Activated T-cell treated with anti-CD3 and anti-CD28 coated beads, Interleukin-2, amount 50 U/mL, for 4 hours (primary cell): ENCODE measurements at regions not wholly inside any gene's neighbourhood (a gene's known extent, or its start where the extent isn't known, plus 50 kb on each side); places are given as distances from the start of the nearest gene placed in this dataset.

Experiments
- ATAC-seq, 2 donors: fragments of 200-7000 bp; cut with Tn5 transposase; one replicate each; pipeline ENCODE4 v1.10.0; 2021
- DNase-seq: peaks from one replicate; pipeline ENCODE4 v3.0.0-alpha.2; 2020
- H3K27me3 Mint-ChIP-seq: one replicate; pipeline ENCODE4 v1.8.0; 2021; ENCODE audit warnings: low read depth, mixed read lengths
- H3K36me3 Mint-ChIP-seq: one replicate; pipeline ENCODE4 v1.8.0; 2022; ENCODE audit warnings: mixed read lengths; ENCODE audit not compliant: insufficient read depth
- H3K4me1 Mint-ChIP-seq: one replicate; pipeline ENCODE4 v1.8.0; 2021; ENCODE audit warnings: low read depth, mixed read lengths
- H3K4me3 Mint-ChIP-seq: one replicate; pipeline ENCODE4 v1.8.0; 2021; ENCODE audit warnings: mild to moderate bottlenecking, moderate library complexity, mixed read lengths
- H3K9me3 Mint-ChIP-seq: one replicate; pipeline ENCODE4 v1.8.0; 2021; ENCODE audit warnings: mixed read lengths

- Mint-ChIP-seq H3K36me3 (no peaks in the 10 kb centered on the region), H3K9me3 (peaks cover 21% of the 10 kb centered on the region)
These were observed 1649.7 kb upstream of the SPRY2 start for GRCh38 chr13:81990652-81991051.

GRCh38 chr13:81988567-81988966 lies 1647.6 kb upstream of the SPRY2 start:
- Mint-ChIP-seq H3K4me3 (no peak overlapping the region), H3K4me1 (no peaks in the 10 kb centered on the region), H3K36me3 (no peaks in the 10 kb centered on the region), H3K27me3 (no peaks in the 10 kb centered on the region), H3K9me3 (peaks cover 25% of the 10 kb centered on the region)
- no peak for DNase-seq
- ATAC-seq, result no peak

More at GRCh38 chr13:81990652-81991051, 1649.7 kb upstream of the SPRY2 start:
- Mint-ChIP-seq H3K4me1 (no peaks in the 10 kb centered on the region), H3K27me3 (no peaks in the 10 kb centered on the region), H3K4me3 (no peak overlapping the region)
- DNase-seq, result no peak
- no peak for ATAC-seq

GRCh38 chr13:81987677-81988357 lies 1646.9 kb upstream of the SPRY2 start:
- Mint-ChIP-seq H3K4me3 (no peak overlapping the region), H3K36me3 (no peaks in the 10 kb centered on the region), H3K27me3 (no peaks in the 10 kb centered on the region), H3K9me3 (peaks cover 23% of the 10 kb centered on the region), H3K4me1 (no peaks in the 10 kb centered on the region)
- no peak for DNase-seq
- no peak for ATAC-seq

- Mint-ChIP-seq H3K36me3 (no peaks in the 10 kb centered on the region), H3K4me1 (no peaks in the 10 kb centered on the region)
- ATAC-seq, result no peak
These were observed 1646.2 kb upstream of the SPRY2 start for GRCh38 chr13:81987159-81987558.

GRCh38 chr13:81986308-81986707 lies 1645.4 kb upstream of the SPRY2 start:
- ATAC-seq (no peak), DNase-seq (no peak)
- peaks cover 24% of the 10 kb centered on the region for H3K9me3 Mint-ChIP-seq
- no peaks in the 10 kb centered on the region for H3K27me3 Mint-ChIP-seq
- no peaks in the 10 kb centered on the region for H3K4me1 Mint-ChIP-seq
- H3K4me3 Mint-ChIP-seq, result no peak overlapping the region
- no peaks in the 10 kb centered on the region for H3K36me3 Mint-ChIP-seq

More at GRCh38 chr13:81987159-81987558, 1646.2 kb upstream of the SPRY2 start:
- H3K9me3 Mint-ChIP-seq, result peaks cover 23% of the 10 kb centered on the region
- no peak overlapping the region for H3K4me3 Mint-ChIP-seq
- no peaks in the 10 kb centered on the region for H3K27me3 Mint-ChIP-seq
- no peak for DNase-seq

GRCh38 chr13:81957121-81957520 lies 1616.2 kb upstream of the SPRY2 start:
- no peaks in the 10 kb centered on the region for H3K27me3 Mint-ChIP-seq
- peaks cover 31% of the 10 kb centered on the region for H3K9me3 Mint-ChIP-seq
- no peak for DNase-seq
- H3K36me3 Mint-ChIP-seq, result no peaks in the 10 kb centered on the region
- ATAC-seq, result no peak
- H3K4me1 Mint-ChIP-seq, result no peaks in the 10 kb centered on the region
- H3K4me3 Mint-ChIP-seq, result no peak overlapping the region

- DNase-seq (no peak), ATAC-seq (no peak)
- no peaks in the 10 kb centered on the region for H3K27me3 Mint-ChIP-seq
- no peaks in the 10 kb centered on the region for H3K4me1 Mint-ChIP-seq
- no peaks in the 10 kb centered on the region for H3K36me3 Mint-ChIP-seq
- H3K9me3 Mint-ChIP-seq, result peaks cover 4% of the 10 kb centered on the region
- no peak overlapping the region for H3K4me3 Mint-ChIP-seq
These were observed 1589.1 kb upstream of the SPRY2 start for GRCh38 chr13:81929988-81930387.

GRCh38 chr13:81927347-81927746 lies 1586.4 kb upstream of the SPRY2 start:
- Mint-ChIP-seq H3K9me3 (peaks cover 4% of the 10 kb centered on the region), H3K27me3 (no peaks in the 10 kb centered on the region), H3K4me3 (no peak overlapping the region), H3K36me3 (no peaks in the 10 kb centered on the region), H3K4me1 (no peaks in the 10 kb centered on the region)
- ATAC-seq, result no peak
- no peak for DNase-seq

- Mint-ChIP-seq H3K36me3 (no peaks in the 10 kb centered on the region), H3K4me3 (no peak overlapping the region), H3K4me1 (no peaks in the 10 kb centered on the region), H3K27me3 (no peaks in the 10 kb centered on the region), H3K9me3 (peaks cover 11% of the 10 kb centered on the region)
- DNase-seq (no peak), ATAC-seq (no peak)
These were observed 1576.9 kb upstream of the SPRY2 start for GRCh38 chr13:81917810-81918209.

GRCh38 chr13:81916461-81916860 lies 1575.5 kb upstream of the SPRY2 start:
- peaks cover 15% of the 10 kb centered on the region for H3K9me3 Mint-ChIP-seq
- no peaks in the 10 kb centered on the region for H3K36me3 Mint-ChIP-seq
- H3K4me1 Mint-ChIP-seq, result no peaks in the 10 kb centered on the region
- ATAC-seq, result no peak
- no peak overlapping the region for H3K4me3 Mint-ChIP-seq
- no peaks in the 10 kb centered on the region for H3K27me3 Mint-ChIP-seq
- no peak for DNase-seq

- DNase-seq (no peak), ATAC-seq (no peak)
- Mint-ChIP-seq H3K4me3 (no peak overlapping the region), H3K9me3 (peaks cover 13% of the 10 kb centered on the region), H3K4me1 (no peaks in the 10 kb centered on the region), H3K36me3 (no peaks in the 10 kb centered on the region), H3K27me3 (no peaks in the 10 kb centered on the region)
These were observed 1567.0 kb upstream of the SPRY2 start for GRCh38 chr13:81907787-81908372.

- H3K4me1 Mint-ChIP-seq, result no peaks in the 10 kb centered on the region
- no peak for DNase-seq
- no peak for ATAC-seq
- H3K27me3 Mint-ChIP-seq, result no peaks in the 10 kb centered on the region
- no peaks in the 10 kb centered on the region for H3K36me3 Mint-ChIP-seq
- no peak overlapping the region for H3K4me3 Mint-ChIP-seq
- H3K9me3 Mint-ChIP-seq, result peaks cover 27% of the 10 kb centered on the region
These were observed 1547.9 kb upstream of the SPRY2 start for GRCh38 chr13:81888855-81889254.

GRCh38 chr13:81874681-81875661 lies 1534.0 kb upstream of the SPRY2 start:
- H3K4me1 Mint-ChIP-seq, result no peaks in the 10 kb centered on the region
- no peak for ATAC-seq
- H3K36me3 Mint-ChIP-seq, result no peaks in the 10 kb centered on the region
- no peak overlapping the region for H3K4me3 Mint-ChIP-seq
- no peaks in the 10 kb centered on the region for H3K27me3 Mint-ChIP-seq
- peaks cover 10% of the 10 kb centered on the region for H3K9me3 Mint-ChIP-seq
- DNase-seq, result no peak

- Mint-ChIP-seq H3K27me3 (no peaks in the 10 kb centered on the region), H3K36me3 (no peaks in the 10 kb centered on the region), H3K9me3 (peaks cover 12% of the 10 kb centered on the region), H3K4me3 (no peak overlapping the region), H3K4me1 (no peaks in the 10 kb centered on the region)
- DNase-seq (no peak), ATAC-seq (no peak)
These were observed 1533.3 kb upstream of the SPRY2 start for GRCh38 chr13:81874253-81874652.
